ENCODE measurements at regions not wholly inside any gene's neighbourhood (a gene's known extent, or its start where the extent isn't known, plus 50 kb on each side); places are given as distances from the start of the nearest gene placed in this dataset.

GRCh38 chr15:29409890-29410289, 140.3 kb upstream of the NSMCE3 start:
- no peak for DNase-seq
- Histone ChIP-seq H3K27me3 (ENCODE audit: insufficient read depth, low read length) (no peaks in the 10 kb centered on the region), H3K4me1 (ENCODE audit: insufficient read depth, low read length) (no peaks in the 10 kb centered on the region), H3K27ac (ENCODE audit: low read depth, low read length) (no peak overlapping the region), H3K9me3 (ENCODE audit: control insufficient read depth in 1 of 2, low read length in 2 of 2) (no peaks in the 10 kb centered on the region), H3K36me3 (ENCODE audit: insufficient read depth, low read length) (no peaks in the 10 kb centered on the region), H3K4me3 (ENCODE audit: low read length in 2 of 2) (no peak overlapping the region)
- intact Hi-C loops (cut with micrococcal nuclease) = no loop called here
- Mint-ChIP-seq H3K4me3 (no peak overlapping the region), H3K27ac (no peak overlapping the region), H3K27me3 (peaks cover 4% of the 10 kb centered on the region in 2 donors), H3K4me1 (no peaks in the 10 kb centered on the region), H3K9me3 (peaks cover 0 to 3% (median 0%) of the 10 kb centered on the region in 8 donors), H3K36me3 (no peaks in the 10 kb centered on the region)
- CTCF ChIA-PET (ENCODE audit: partially characterized antibody) = interaction anchor here (1.1 kb wide), 1 partner anchor 242 kb away, joined by 3 read pairs; no protein-coding TSS in a partner anchor
- POLR2A ChIA-PET (ENCODE audit: partially characterized antibody) = no interaction called here

- H3K4me3 ChIP-seq (ENCODE audit: low read length in 2 of 2) = no peak overlapping the region
- intact Hi-C loops (cut with micrococcal nuclease) = no loop called here
- no peaks in the 10 kb centered on the region for H3K9me3 Mint-ChIP-seq
- H3K4me3 Mint-ChIP-seq = no peak overlapping the region
- DNase-seq = no peak
- no peaks in the 10 kb centered on the region for H3K4me1 ChIP-seq (ENCODE audit: insufficient read depth, low read length)
- peaks cover 2 to 5% of the 10 kb centered on the region in 2 donors for H3K27me3 Mint-ChIP-seq
- no peak overlapping the region for H3K27ac Mint-ChIP-seq
- no peaks in the 10 kb centered on the region for H3K27me3 ChIP-seq (ENCODE audit: insufficient read depth, low read length)
- H3K27ac ChIP-seq (ENCODE audit: low read depth, low read length) = no peak overlapping the region
- no peaks in the 10 kb centered on the region for H3K36me3 ChIP-seq (ENCODE audit: insufficient read depth, low read length)
- no peaks in the 10 kb centered on the region for H3K4me1 Mint-ChIP-seq
- POLR2A ChIA-PET (ENCODE audit: partially characterized antibody) = no interaction called here
- CTCF ChIA-PET (ENCODE audit: partially characterized antibody) = no interaction called here
- H3K36me3 Mint-ChIP-seq = no peaks in the 10 kb centered on the region
- H3K9me3 ChIP-seq (ENCODE audit: control insufficient read depth in 1 of 2, low read length in 2 of 2) = no peaks in the 10 kb centered on the region
These were observed 135.9 kb upstream of the NSMCE3 start for GRCh38 chr15:29405564-29405963.

GRCh38 chr15:29403772-29404171, 134.2 kb upstream of the NSMCE3 start:
- Mint-ChIP-seq H3K9me3 (no peaks in the 10 kb centered on the region), H3K27me3 (peaks cover 2 to 3% of the 10 kb centered on the region in 2 donors), H3K36me3 (no peaks in the 10 kb centered on the region), H3K27ac (no peak overlapping the region), H3K4me1 (no peaks in the 10 kb centered on the region), H3K4me3 (no peak overlapping the region)
- intact Hi-C loops (cut with micrococcal nuclease) = no loop called here
- POLR2A ChIA-PET (ENCODE audit: partially characterized antibody) = no interaction called here
- CTCF ChIA-PET (ENCODE audit: partially characterized antibody) = no interaction called here
- no peaks in the 10 kb centered on the region for H3K9me3 ChIP-seq (ENCODE audit: control insufficient read depth in 1 of 2, low read length in 2 of 2)
- H3K36me3 ChIP-seq (ENCODE audit: insufficient read depth, low read length) = no peaks in the 10 kb centered on the region
- H3K4me3 ChIP-seq (ENCODE audit: low read length in 2 of 2) = no peak overlapping the region
- H3K27me3 ChIP-seq (ENCODE audit: insufficient read depth, low read length) = no peaks in the 10 kb centered on the region
- no peak for DNase-seq
- H3K27ac ChIP-seq (ENCODE audit: low read depth, low read length) = no peak overlapping the region
- no peaks in the 10 kb centered on the region for H3K4me1 ChIP-seq (ENCODE audit: insufficient read depth, low read length)

DNA sequence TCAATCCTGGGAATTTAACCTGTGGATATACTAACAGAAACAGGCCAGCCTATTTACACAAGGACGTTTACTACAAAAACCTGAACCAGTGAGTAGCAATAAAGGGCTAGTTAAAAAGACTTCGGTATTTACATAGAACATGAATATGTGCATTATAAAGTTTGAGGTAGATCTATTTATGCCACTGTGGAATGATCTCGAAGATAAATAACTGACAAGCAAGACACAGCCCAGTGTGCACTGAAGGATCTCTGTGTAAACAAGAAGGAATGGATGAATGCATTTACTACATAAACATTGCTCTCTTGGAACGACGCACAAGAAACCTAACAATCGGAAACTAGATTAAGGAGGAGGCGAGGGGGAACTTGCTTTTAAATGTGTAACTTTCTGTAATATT, 132.0 kb upstream of the NSMCE3 start:
- Histone ChIP-seq H3K27ac (ENCODE audit: low read depth, low read length) (no peak overlapping the region), H3K36me3 (ENCODE audit: insufficient read depth, low read length) (no peaks in the 10 kb centered on the region), H3K9me3 (ENCODE audit: control insufficient read depth in 1 of 2, low read length in 2 of 2) (no peaks in the 10 kb centered on the region), H3K4me3 (ENCODE audit: low read length in 2 of 2) (no peak overlapping the region), H3K4me1 (ENCODE audit: insufficient read depth, low read length) (no peaks in the 10 kb centered on the region), H3K27me3 (ENCODE audit: insufficient read depth, low read length) (no peaks in the 10 kb centered on the region)
- ChIA-PET POLR2A (ENCODE audit: partially characterized antibody) (no interaction called here), CTCF (ENCODE audit: partially characterized antibody) (no interaction called here)
- DNase-seq = no peak
- intact Hi-C loops (cut with micrococcal nuclease) = no loop called here
- Mint-ChIP-seq H3K4me3 (no peak overlapping the region), H3K9me3 (no peaks in the 10 kb centered on the region), H3K27ac (no peak overlapping the region), H3K36me3 (no peaks in the 10 kb centered on the region), H3K27me3 (peaks cover 3 to 7% of the 10 kb centered on the region in 2 donors), H3K4me1 (no peaks in the 10 kb centered on the region)

DNA sequence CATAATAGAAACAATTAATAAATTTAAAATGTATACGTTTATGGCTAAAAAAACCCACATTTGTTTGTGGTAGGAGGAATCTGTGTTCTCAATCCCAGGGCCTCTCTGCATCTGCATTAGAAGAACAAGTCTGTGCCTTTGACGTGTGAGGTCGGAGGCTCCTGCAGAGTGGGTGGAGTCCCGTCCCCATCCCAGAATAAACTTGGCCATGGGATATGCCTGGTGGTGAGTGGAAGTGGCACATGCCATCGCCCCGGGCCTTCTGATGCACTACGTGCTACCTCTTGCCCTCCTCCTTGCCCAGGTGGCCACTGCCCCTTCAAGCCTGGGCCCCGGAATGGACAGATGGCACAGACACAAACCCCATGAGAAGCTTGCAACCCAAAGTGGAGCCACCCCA, 131.1 kb upstream of the NSMCE3 start:
- Mint-ChIP-seq H3K36me3 (no peaks in the 10 kb centered on the region), H3K27ac (no peak overlapping the region), H3K4me3 (no peak overlapping the region), H3K27me3 (peaks cover 7 to 9% of the 10 kb centered on the region in 2 donors), H3K9me3 (no peaks in the 10 kb centered on the region), H3K4me1 (no peaks in the 10 kb centered on the region)
- CTCF ChIA-PET (ENCODE audit: partially characterized antibody) = no interaction called here
- Histone ChIP-seq H3K9me3 (ENCODE audit: control insufficient read depth in 1 of 2, low read length in 2 of 2) (no peaks in the 10 kb centered on the region), H3K36me3 (ENCODE audit: insufficient read depth, low read length) (no peaks in the 10 kb centered on the region), H3K4me3 (ENCODE audit: low read length in 2 of 2) (no peak overlapping the region), H3K27ac (ENCODE audit: low read depth, low read length) (no peak overlapping the region), H3K4me1 (ENCODE audit: insufficient read depth, low read length) (no peaks in the 10 kb centered on the region), H3K27me3 (ENCODE audit: insufficient read depth, low read length) (no peaks in the 10 kb centered on the region)
- DNase-seq = no peak
- intact Hi-C loops (cut with micrococcal nuclease) = no loop called here
- POLR2A ChIA-PET (ENCODE audit: partially characterized antibody) = no interaction called here

DNA sequence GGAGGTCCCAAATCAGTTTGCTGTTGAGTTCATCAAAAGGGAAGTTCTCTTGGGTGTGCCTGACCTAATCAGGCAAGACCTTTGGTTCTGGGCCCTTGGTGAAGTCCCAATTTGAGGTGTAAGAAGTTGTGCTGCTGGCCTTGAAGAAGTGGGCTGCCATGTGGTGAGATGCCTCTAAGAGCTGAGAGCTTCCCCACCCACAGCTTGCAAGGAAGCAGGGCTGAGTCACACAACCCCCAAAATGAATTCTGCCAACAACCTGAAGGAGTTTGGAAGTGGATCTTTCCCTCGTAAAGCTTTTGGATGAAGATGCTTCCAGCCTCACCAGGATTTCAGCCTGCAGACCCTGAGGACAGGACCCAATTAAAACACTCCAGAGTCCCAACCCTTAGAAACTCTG, 129.3 kb upstream of the NSMCE3 start:
- intact Hi-C loops (cut with micrococcal nuclease) = no loop called here
- Mint-ChIP-seq H3K27me3 (peaks cover 7% of the 10 kb centered on the region in 2 donors), H3K4me3 (no peak overlapping the region), H3K27ac (no peak overlapping the region), H3K36me3 (no peaks in the 10 kb centered on the region), H3K4me1 (no peaks in the 10 kb centered on the region), H3K9me3 (no peaks in the 10 kb centered on the region)
- H3K9me3 ChIP-seq (ENCODE audit: control insufficient read depth in 1 of 2, low read length in 2 of 2) = no peaks in the 10 kb centered on the region
- no peaks in the 10 kb centered on the region for H3K36me3 ChIP-seq (ENCODE audit: insufficient read depth, low read length)
- POLR2A ChIA-PET (ENCODE audit: partially characterized antibody) = no interaction called here
- no peak overlapping the region for H3K4me3 ChIP-seq (ENCODE audit: low read length in 2 of 2)
- no peak overlapping the region for H3K27ac ChIP-seq (ENCODE audit: low read depth, low read length)
- CTCF ChIA-PET (ENCODE audit: partially characterized antibody) = no interaction called here
- H3K27me3 ChIP-seq (ENCODE audit: insufficient read depth, low read length) = no peaks in the 10 kb centered on the region
- no peaks in the 10 kb centered on the region for H3K4me1 ChIP-seq (ENCODE audit: insufficient read depth, low read length)
- DNase-seq = no peak

- Histone ChIP-seq H3K27me3 (ENCODE audit: insufficient read depth, low read length) (no peaks in the 10 kb centered on the region), H3K4me3 (ENCODE audit: low read length in 2 of 2) (no peak overlapping the region), H3K9me3 (ENCODE audit: control insufficient read depth in 1 of 2, low read length in 2 of 2) (no peaks in the 10 kb centered on the region), H3K27ac (ENCODE audit: low read depth, low read length) (no peak overlapping the region), H3K4me1 (ENCODE audit: insufficient read depth, low read length) (no peaks in the 10 kb centered on the region), H3K36me3 (ENCODE audit: insufficient read depth, low read length) (no peaks in the 10 kb centered on the region)
- Mint-ChIP-seq H3K4me1 (no peaks in the 10 kb centered on the region), H3K27ac (no peak overlapping the region), H3K9me3 (peaks cover 0 to 3% (median 0%) of the 10 kb centered on the region in 8 donors), H3K36me3 (no peaks in the 10 kb centered on the region), H3K4me3 (no peak overlapping the region), H3K27me3 (peaks cover 7% of the 10 kb centered on the region in 2 donors)
- POLR2A ChIA-PET (ENCODE audit: partially characterized antibody) = no interaction called here
- CTCF ChIA-PET (ENCODE audit: partially characterized antibody) = no interaction called here
- intact Hi-C loops (cut with micrococcal nuclease) = no loop called here
- no peak for DNase-seq
These were observed 126.7 kb upstream of the NSMCE3 start for GRCh38 chr15:29396176-29396811.

DNA sequence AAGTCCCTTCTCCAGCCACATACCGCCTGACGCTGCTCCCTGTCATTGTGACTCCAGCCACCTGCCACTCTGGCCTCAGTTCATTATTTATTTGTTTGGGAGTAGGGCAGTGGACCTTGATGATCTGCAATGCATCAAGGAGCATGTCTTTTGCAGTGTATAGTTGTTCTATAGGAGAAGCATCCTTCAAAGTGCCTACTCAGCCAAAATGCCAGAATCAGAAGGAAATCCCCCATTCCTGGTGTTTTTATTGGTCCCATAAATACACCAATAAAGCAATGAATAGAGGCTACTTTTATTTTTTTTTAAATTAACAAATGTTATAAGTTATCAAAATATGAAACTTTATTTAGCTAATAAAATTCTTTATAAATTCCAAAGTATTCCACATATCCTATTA, 123.8 kb upstream of the NSMCE3 start:
- peaks cover 5 to 7% of the 10 kb centered on the region in 2 donors for H3K27me3 Mint-ChIP-seq
- no peak overlapping the region for H3K27ac Mint-ChIP-seq
- Histone ChIP-seq H3K4me1 (ENCODE audit: insufficient read depth, low read length) (no peaks in the 10 kb centered on the region), H3K4me3 (ENCODE audit: low read length in 2 of 2) (no peak overlapping the region), H3K36me3 (ENCODE audit: insufficient read depth, low read length) (no peaks in the 10 kb centered on the region), H3K27me3 (ENCODE audit: insufficient read depth, low read length) (no peaks in the 10 kb centered on the region), H3K9me3 (ENCODE audit: control insufficient read depth in 1 of 2, low read length in 2 of 2) (no peaks in the 10 kb centered on the region), H3K27ac (ENCODE audit: low read depth, low read length) (no peak overlapping the region)
- CTCF ChIA-PET (ENCODE audit: partially characterized antibody) = no interaction called here
- DNase-seq = no peak
- peaks cover 0 to 4% (median 0%) of the 10 kb centered on the region in 8 donors for H3K9me3 Mint-ChIP-seq
- intact Hi-C loops (cut with micrococcal nuclease) = no loop called here
- H3K4me1 Mint-ChIP-seq = no peaks in the 10 kb centered on the region
- POLR2A ChIA-PET (ENCODE audit: partially characterized antibody) = no interaction called here
- no peaks in the 10 kb centered on the region for H3K36me3 Mint-ChIP-seq
- no peak overlapping the region for H3K4me3 Mint-ChIP-seq

All from CD4-positive, alpha-beta memory T cell (primary cell).